ENCODE measurements at regions not wholly inside any gene's neighbourhood (a gene's known extent, or its start where the extent isn't known, plus 50 kb on each side); places are given as distances from the start of the nearest gene placed in this dataset.

GRCh38 chr6:94089941-94090340 lies 670.6 kb upstream of the EPHA7 start:
- H3K4me3 Mint-ChIP-seq, result no peak overlapping the region
- H3K27ac Mint-ChIP-seq, result no peak overlapping the region
- no peak for ATAC-seq
- no peaks in the 10 kb centered on the region for H3K27me3 Mint-ChIP-seq
- no peaks in the 10 kb centered on the region for H3K4me1 Mint-ChIP-seq
- no peaks in the 10 kb centered on the region for H3K9me3 Mint-ChIP-seq
- no peak for DNase-seq

- DNase-seq, result no peak
- ATAC-seq, result no peak
- H3K4me3 Mint-ChIP-seq, result no peak overlapping the region
These were observed 669.5 kb upstream of the EPHA7 start for GRCh38 chr6:94088870-94089269.

GRCh38 chr6:94074764-94075163 lies 655.4 kb upstream of the EPHA7 start:
- no peaks in the 10 kb centered on the region for H3K9me3 Mint-ChIP-seq
- H3K4me3 Mint-ChIP-seq, result no peak overlapping the region
- no peak overlapping the region for H3K27ac Mint-ChIP-seq
- H3K27me3 Mint-ChIP-seq, result no peaks in the 10 kb centered on the region
- ATAC-seq, result no peak
- no peaks in the 10 kb centered on the region for H3K4me1 Mint-ChIP-seq
- DNase-seq, result no peak

More at GRCh38 chr6:94088870-94089269, 669.5 kb upstream of the EPHA7 start:
- peaks cover 0 to under 1% of the 10 kb centered on the region in 2 donors for H3K9me3 Mint-ChIP-seq
- H3K4me1 Mint-ChIP-seq, result no peaks in the 10 kb centered on the region
- H3K27me3 Mint-ChIP-seq, result no peaks in the 10 kb centered on the region
- H3K27ac Mint-ChIP-seq, result no peak overlapping the region

- Mint-ChIP-seq H3K9me3 (no peaks in the 10 kb centered on the region), H3K4me1 (no peaks in the 10 kb centered on the region), H3K27me3 (no peaks in the 10 kb centered on the region), H3K27ac (no peak overlapping the region), H3K4me3 (no peak overlapping the region)
- ATAC-seq, result no peak
- no peak for DNase-seq
These were observed 652.5 kb upstream of the EPHA7 start for GRCh38 chr6:94071835-94072234.

GRCh38 chr6:94065707-94066337 lies 646.5 kb upstream of the EPHA7 start:
- Mint-ChIP-seq H3K27ac (no peak overlapping the region), H3K4me3 (no peak overlapping the region), H3K4me1 (no peaks in the 10 kb centered on the region), H3K27me3 (no peaks in the 10 kb centered on the region), H3K9me3 (no peaks in the 10 kb centered on the region)
- ATAC-seq (no peak), DNase-seq (no peak)

GRCh38 chr6:94052749-94053148 lies 633.4 kb upstream of the EPHA7 start:
- no peaks in the 10 kb centered on the region for H3K27me3 Mint-ChIP-seq
- no peaks in the 10 kb centered on the region for H3K4me1 Mint-ChIP-seq
- DNase-seq, result no peak

GRCh38 chr6:94050515-94050914 lies 631.2 kb upstream of the EPHA7 start:
- Mint-ChIP-seq H3K27me3 (no peaks in the 10 kb centered on the region), H3K4me1 (no peaks in the 10 kb centered on the region), H3K4me3 (no peak overlapping the region), H3K9me3 (peaks cover 5 to 10% of the 10 kb centered on the region in 2 donors), H3K27ac (no peak overlapping the region)
- DNase-seq (no peak), ATAC-seq (no peak)

More at GRCh38 chr6:94052749-94053148, 633.4 kb upstream of the EPHA7 start:
- no peak for ATAC-seq
- Mint-ChIP-seq H3K9me3 (peaks cover 5 to 10% of the 10 kb centered on the region in 2 donors), H3K27ac (no peak overlapping the region), H3K4me3 (no peak overlapping the region)

GRCh38 chr6:94049001-94049400 lies 629.6 kb upstream of the EPHA7 start:
- no peak for ATAC-seq
- H3K9me3 Mint-ChIP-seq, result peaks cover 5 to 10% of the 10 kb centered on the region in 2 donors
- H3K4me1 Mint-ChIP-seq, result no peaks in the 10 kb centered on the region
- no peak overlapping the region for H3K4me3 Mint-ChIP-seq
- no peaks in the 10 kb centered on the region for H3K27me3 Mint-ChIP-seq
- DNase-seq, result no peak
- no peak overlapping the region for H3K27ac Mint-ChIP-seq

GRCh38 chr6:94045099-94045829 lies 625.9 kb upstream of the EPHA7 start:
- no peaks in the 10 kb centered on the region for H3K27me3 Mint-ChIP-seq
- H3K27ac Mint-ChIP-seq, result no peak overlapping the region
- H3K9me3 Mint-ChIP-seq, result peaks cover 7 to 11% of the 10 kb centered on the region in 2 donors
- no peak for DNase-seq
- no peak for ATAC-seq
- no peaks in the 10 kb centered on the region for H3K4me1 Mint-ChIP-seq
- no peak overlapping the region for H3K4me3 Mint-ChIP-seq

- Mint-ChIP-seq H3K4me1 (no peaks in the 10 kb centered on the region), H3K27me3 (no peaks in the 10 kb centered on the region), H3K27ac (no peak overlapping the region), H3K9me3 (peaks cover 6 to 15% of the 10 kb centered on the region in 2 donors), H3K4me3 (no peak overlapping the region)
- DNase-seq (no peak), ATAC-seq (no peak)
These were observed 622.8 kb upstream of the EPHA7 start for GRCh38 chr6:94041945-94042709.

GRCh38 chr6:94036024-94036423 lies 616.7 kb upstream of the EPHA7 start:
- Mint-ChIP-seq H3K27ac (no peak overlapping the region), H3K9me3 (peaks cover 14 to 24% of the 10 kb centered on the region in 2 donors)
- ATAC-seq, result no peak

GRCh38 chr6:94027374-94027773 lies 608.0 kb upstream of the EPHA7 start:
- H3K27me3 Mint-ChIP-seq, result no peaks in the 10 kb centered on the region
- DNase-seq (no peak), ATAC-seq (no peak)
- H3K9me3 Mint-ChIP-seq, result peaks cover 12 to 18% of the 10 kb centered on the region in 2 donors
- no peaks in the 10 kb centered on the region for H3K4me1 Mint-ChIP-seq
- no peak overlapping the region for H3K27ac Mint-ChIP-seq
- H3K4me3 Mint-ChIP-seq, result no peak overlapping the region

More at GRCh38 chr6:94036024-94036423, 616.7 kb upstream of the EPHA7 start:
- Mint-ChIP-seq H3K4me1 (no peaks in the 10 kb centered on the region), H3K4me3 (no peak overlapping the region), H3K27me3 (no peaks in the 10 kb centered on the region)
- DNase-seq, result no peak

- peaks cover 17 to 18% of the 10 kb centered on the region in 2 donors for H3K9me3 Mint-ChIP-seq
- ATAC-seq, result no peak
- H3K27ac Mint-ChIP-seq, result no peak overlapping the region
- H3K27me3 Mint-ChIP-seq, result no peaks in the 10 kb centered on the region
- DNase-seq, result no peak
- H3K4me3 Mint-ChIP-seq, result no peak overlapping the region
- H3K4me1 Mint-ChIP-seq, result no peaks in the 10 kb centered on the region
These were observed 607.2 kb upstream of the EPHA7 start for GRCh38 chr6:94026575-94026974.

GRCh38 chr6:94005835-94006234 lies 586.5 kb upstream of the EPHA7 start:
- Mint-ChIP-seq H3K4me1 (no peaks in the 10 kb centered on the region), H3K27ac (no peak overlapping the region), H3K4me3 (no peak overlapping the region), H3K27me3 (no peaks in the 10 kb centered on the region), H3K9me3 (peaks cover 0 to 6% of the 10 kb centered on the region in 2 donors)
- ATAC-seq (no peak), DNase-seq (no peak)

GRCh38 chr6:93992976-93993375 lies 573.6 kb upstream of the EPHA7 start:
- H3K9me3 Mint-ChIP-seq, result no peaks in the 10 kb centered on the region
- no peak overlapping the region for H3K27ac Mint-ChIP-seq
- DNase-seq, result no peak
- ATAC-seq, result no peak
- H3K4me3 Mint-ChIP-seq, result no peak overlapping the region
- no peaks in the 10 kb centered on the region for H3K4me1 Mint-ChIP-seq
- no peaks in the 10 kb centered on the region for H3K27me3 Mint-ChIP-seq

- H3K27ac Mint-ChIP-seq, result no peak overlapping the region
- ATAC-seq (no peak), DNase-seq (no peak)
- H3K27me3 Mint-ChIP-seq, result no peaks in the 10 kb centered on the region
- H3K9me3 Mint-ChIP-seq, result peaks cover 0 to 6% of the 10 kb centered on the region in 2 donors
- H3K4me3 Mint-ChIP-seq, result no peak overlapping the region
- no peaks in the 10 kb centered on the region for H3K4me1 Mint-ChIP-seq
These were observed 570.3 kb upstream of the EPHA7 start for GRCh38 chr6:93989630-93990029.
